ENCODE measurements at regions not wholly inside any gene's neighbourhood (a gene's known extent, or its start where the extent isn't known, plus 50 kb on each side); places are given as distances from the start of the nearest gene placed in this dataset.
"Not testable (repeated sequence)": the region's sequence is repeated elsewhere in the genome, so short reads cannot be mapped to it uniquely, and the experiment has no call there.

- no peak overlapping the region for H3K9ac ChIP-seq (ENCODE audit: low read length in 2 of 2)
- H3K36me3 ChIP-seq (ENCODE audit: control insufficient read depth in 2 of 2, insufficient read depth in 2 of 2, low read length in 2 of 2), result no peaks in the 10 kb centered on the region
- no peak overlapping the region for H3K27ac ChIP-seq (ENCODE audit: low read length)
- no peaks in the 10 kb centered on the region for H3K4me1 ChIP-seq (ENCODE audit: control insufficient read depth, insufficient read depth, low read length)
- no peak overlapping the region for H3K4me3 ChIP-seq (ENCODE audit: low read length in 2 of 2)
- H3K27me3 ChIP-seq (ENCODE audit: control insufficient read depth in 1 of 2, insufficient read depth in 2 of 2, low read length in 2 of 2), result no peaks in the 10 kb centered on the region
- H3K9me3 ChIP-seq (ENCODE audit: control insufficient read depth in 2 of 2, low read length in 2 of 2), result no peaks in the 10 kb centered on the region
Observed at GRCh38 chr14:25837551-25837965, 760.3 kb downstream of the NOVA1 start.

- no peaks in the 10 kb centered on the region for H3K36me3 ChIP-seq (ENCODE audit: control insufficient read depth in 2 of 2, insufficient read depth in 2 of 2, low read length in 2 of 2)
Observed at GRCh38 chr14:25836636-25837035, 761.2 kb downstream of the NOVA1 start.

GRCh38 chr14:25833341-25834126, 764.3 kb downstream of the NOVA1 start:
- H3K4me3 ChIP-seq (ENCODE audit: low read length in 2 of 2), result no peak overlapping the region
- H3K9ac ChIP-seq (ENCODE audit: low read length in 2 of 2), result no peak overlapping the region

More at GRCh38 chr14:25836636-25837035, 761.2 kb downstream of the NOVA1 start:
- no peak overlapping the region for H3K4me3 ChIP-seq (ENCODE audit: low read length in 2 of 2)
- no peaks in the 10 kb centered on the region for H3K4me1 ChIP-seq (ENCODE audit: control insufficient read depth, insufficient read depth, low read length)
- H3K9ac ChIP-seq (ENCODE audit: low read length in 2 of 2), result no peak overlapping the region
- H3K9me3 ChIP-seq (ENCODE audit: control insufficient read depth in 2 of 2, low read length in 2 of 2), result no peaks in the 10 kb centered on the region
- no peak overlapping the region for H3K27ac ChIP-seq (ENCODE audit: low read length)
- H3K27me3 ChIP-seq (ENCODE audit: control insufficient read depth in 1 of 2, insufficient read depth in 2 of 2, low read length in 2 of 2), result no peaks in the 10 kb centered on the region

GRCh38 chr14:25832585-25832984, 765.2 kb downstream of the NOVA1 start:
- Histone ChIP-seq H3K27me3 (ENCODE audit: control insufficient read depth in 1 of 2, insufficient read depth in 2 of 2, low read length in 2 of 2) (no peaks in the 10 kb centered on the region), H3K9ac (ENCODE audit: low read length in 2 of 2) (no peak overlapping the region), H3K4me3 (ENCODE audit: low read length in 2 of 2) (no peak overlapping the region), H3K27ac (ENCODE audit: low read length) (no peak overlapping the region), H3K9me3 (ENCODE audit: control insufficient read depth in 2 of 2, low read length in 2 of 2) (no peaks in the 10 kb centered on the region), H3K4me1 (ENCODE audit: control insufficient read depth, insufficient read depth, low read length) (no peaks in the 10 kb centered on the region), H3K36me3 (ENCODE audit: control insufficient read depth in 2 of 2, insufficient read depth in 2 of 2, low read length in 2 of 2) (no peaks in the 10 kb centered on the region)

More at GRCh38 chr14:25833341-25834126, 764.3 kb downstream of the NOVA1 start:
- Histone ChIP-seq H3K27me3 (ENCODE audit: control insufficient read depth in 1 of 2, insufficient read depth in 2 of 2, low read length in 2 of 2) (no peaks in the 10 kb centered on the region), H3K9me3 (ENCODE audit: control insufficient read depth in 2 of 2, low read length in 2 of 2) (no peaks in the 10 kb centered on the region), H3K4me1 (ENCODE audit: control insufficient read depth, insufficient read depth, low read length) (no peaks in the 10 kb centered on the region), H3K36me3 (ENCODE audit: control insufficient read depth in 2 of 2, insufficient read depth in 2 of 2, low read length in 2 of 2) (no peaks in the 10 kb centered on the region), H3K27ac (ENCODE audit: low read length) (no peak overlapping the region)

DNA sequence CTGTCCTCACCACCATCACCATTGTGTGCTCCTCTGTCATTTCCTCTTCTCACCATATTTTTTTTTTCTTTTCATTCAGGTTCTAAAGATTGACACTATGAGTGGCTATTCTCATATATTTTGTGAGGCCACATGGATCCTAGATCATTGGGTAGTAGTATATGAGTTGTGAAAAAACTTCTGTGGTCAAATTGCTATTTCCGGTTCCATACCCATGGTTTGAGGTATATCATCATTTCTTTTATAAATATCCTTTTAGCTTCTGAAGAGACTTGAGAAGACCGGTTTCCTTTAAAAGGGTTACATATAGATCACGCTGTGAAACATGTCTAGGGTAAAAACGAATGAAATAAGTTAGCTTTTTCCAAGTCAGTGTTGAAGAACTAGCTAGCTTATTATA, 769.3 kb downstream of the NOVA1 start:
- Histone ChIP-seq H3K9me3 (ENCODE audit: control insufficient read depth in 2 of 2, low read length in 2 of 2) (no peaks in the 10 kb centered on the region), H3K27me3 (ENCODE audit: control insufficient read depth in 1 of 2, insufficient read depth in 2 of 2, low read length in 2 of 2) (no peaks in the 10 kb centered on the region), H3K9ac (ENCODE audit: low read length in 2 of 2) (no peak overlapping the region), H3K36me3 (ENCODE audit: control insufficient read depth in 2 of 2, insufficient read depth in 2 of 2, low read length in 2 of 2) (no peaks in the 10 kb centered on the region), H3K4me1 (ENCODE audit: control insufficient read depth, insufficient read depth, low read length) (no peaks in the 10 kb centered on the region), H3K27ac (ENCODE audit: low read length) (no peak overlapping the region), H3K4me3 (ENCODE audit: low read length in 2 of 2) (no peak overlapping the region)

DNA sequence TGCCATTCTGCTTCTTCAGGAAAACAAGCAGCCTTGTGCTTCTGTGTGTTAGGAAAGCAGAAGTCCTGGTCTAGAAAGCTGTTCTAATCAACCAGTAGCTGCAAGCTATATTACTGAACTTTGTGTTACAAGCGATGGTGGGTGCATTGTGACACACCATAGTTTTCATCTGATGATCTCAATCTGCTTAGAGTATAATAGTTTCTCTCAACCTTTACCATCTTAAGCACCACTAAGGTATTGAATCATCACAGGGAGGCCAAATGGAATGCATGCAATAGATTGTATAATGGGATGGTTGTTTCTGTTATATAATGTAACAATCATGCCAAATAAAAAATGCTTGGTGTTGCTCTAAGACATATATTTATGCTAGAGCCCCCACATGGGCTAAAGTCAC, 771.7 kb downstream of the NOVA1 start:
- H3K9ac ChIP-seq (ENCODE audit: low read length in 2 of 2), result no peak overlapping the region
- H3K4me3 ChIP-seq (ENCODE audit: low read length in 2 of 2), result no peak overlapping the region
- H3K27me3 ChIP-seq (ENCODE audit: control insufficient read depth in 1 of 2, insufficient read depth in 2 of 2, low read length in 2 of 2), result no peaks in the 10 kb centered on the region
- H3K36me3 ChIP-seq (ENCODE audit: control insufficient read depth in 2 of 2, insufficient read depth in 2 of 2, low read length in 2 of 2), result no peaks in the 10 kb centered on the region
- H3K27ac ChIP-seq (ENCODE audit: low read length), result no peak overlapping the region
- H3K4me1 ChIP-seq (ENCODE audit: control insufficient read depth, insufficient read depth, low read length), result no peaks in the 10 kb centered on the region
- H3K9me3 ChIP-seq (ENCODE audit: control insufficient read depth in 2 of 2, low read length in 2 of 2), result no peaks in the 10 kb centered on the region

DNA sequence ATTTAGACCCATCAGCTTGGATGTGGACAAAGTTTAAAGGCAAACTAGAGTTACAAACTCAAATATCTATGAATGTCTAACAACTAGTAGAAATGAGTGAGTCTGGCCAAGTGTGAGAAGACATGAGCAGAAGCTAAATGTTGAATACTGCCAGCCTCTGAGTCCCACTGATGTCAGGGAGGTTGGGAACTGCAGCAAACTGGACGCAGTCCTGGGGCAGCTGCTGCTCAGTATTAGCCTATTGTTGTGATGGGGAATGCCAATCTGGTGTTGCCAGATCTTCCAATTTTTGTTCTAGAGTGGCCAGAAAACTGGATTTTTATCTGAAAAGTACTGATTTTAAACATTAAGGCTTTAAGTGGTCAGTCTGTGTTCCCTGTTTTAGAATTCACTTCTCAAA, 770.4 kb upstream of the STXBP6 start:
- H3K27me3 ChIP-seq (ENCODE audit: control insufficient read depth in 1 of 2, insufficient read depth in 2 of 2, low read length in 2 of 2), result no peaks in the 10 kb centered on the region
- no peaks in the 10 kb centered on the region for H3K4me1 ChIP-seq (ENCODE audit: control insufficient read depth, insufficient read depth, low read length)
- H3K9me3 ChIP-seq (ENCODE audit: control insufficient read depth in 2 of 2, low read length in 2 of 2), result no peaks in the 10 kb centered on the region
- H3K4me3 ChIP-seq (ENCODE audit: low read length in 2 of 2), result no peak overlapping the region
- no peak overlapping the region for H3K9ac ChIP-seq (ENCODE audit: low read length in 2 of 2)
- H3K27ac ChIP-seq (ENCODE audit: low read length), result no peak overlapping the region
- no peaks in the 10 kb centered on the region for H3K36me3 ChIP-seq (ENCODE audit: control insufficient read depth in 2 of 2, insufficient read depth in 2 of 2, low read length in 2 of 2)

DNA sequence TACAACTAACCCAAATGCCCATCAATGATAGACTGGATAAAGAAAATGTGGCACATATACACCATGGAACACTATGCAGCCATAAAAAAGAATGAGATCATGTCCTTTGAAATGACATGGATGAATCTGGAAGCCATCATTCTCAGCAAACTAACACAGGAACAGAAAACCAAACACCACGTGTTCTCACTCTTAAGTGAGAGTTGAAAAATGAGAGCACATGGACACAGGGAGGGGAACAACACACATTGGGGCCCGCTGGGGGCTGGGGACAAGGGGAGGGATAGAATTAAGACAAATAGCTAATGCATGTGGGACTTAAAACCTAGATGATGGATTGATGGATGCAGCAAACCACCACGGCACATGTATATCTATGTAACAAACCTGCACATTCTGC, 764.7 kb upstream of the STXBP6 start:
- H3K36me3 ChIP-seq (ENCODE audit: control insufficient read depth in 2 of 2, insufficient read depth in 2 of 2, low read length in 2 of 2); H3K4me1 ChIP-seq (ENCODE audit: control insufficient read depth, insufficient read depth, low read length); H3K4me3 ChIP-seq (ENCODE audit: low read length in 2 of 2); H3K27me3 ChIP-seq (ENCODE audit: control insufficient read depth in 1 of 2, insufficient read depth in 2 of 2, low read length in 2 of 2); H3K9me3 ChIP-seq (ENCODE audit: control insufficient read depth in 2 of 2, low read length in 2 of 2); H3K27ac ChIP-seq (ENCODE audit: low read length); H3K9ac ChIP-seq (ENCODE audit: low read length in 2 of 2): not testable (repeated sequence)

DNA sequence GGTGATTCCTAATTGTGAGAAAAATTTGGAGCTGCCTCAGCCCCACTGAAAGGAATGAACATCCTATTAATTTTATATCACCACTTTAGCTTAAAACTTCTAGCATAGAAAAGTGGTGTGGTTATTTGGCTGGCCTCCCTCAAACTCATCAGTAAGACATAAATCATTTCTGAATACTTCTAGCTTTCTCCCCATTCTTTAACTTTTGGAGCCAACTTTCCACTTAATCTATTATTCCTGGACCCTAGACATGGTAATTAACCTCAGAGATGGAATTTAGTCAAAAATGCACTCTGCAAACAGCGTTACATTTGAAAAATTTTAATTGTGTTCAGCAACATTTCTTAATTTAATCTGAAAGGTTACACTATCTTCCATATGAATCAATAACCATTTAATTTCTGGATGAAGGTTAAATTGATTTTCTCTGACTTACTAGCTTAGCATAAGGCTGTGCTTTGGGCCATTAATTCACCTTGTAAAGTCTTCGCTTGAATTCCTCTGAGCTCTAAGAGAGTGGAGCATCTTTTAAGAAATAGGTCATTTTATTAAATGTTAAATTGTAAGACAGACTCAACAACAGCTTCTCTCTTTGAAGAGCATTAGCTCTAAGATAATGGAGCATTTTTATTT, 753.6 kb upstream of the STXBP6 start:
- Histone ChIP-seq H3K4me3 (ENCODE audit: low read length in 2 of 2) (no peak overlapping the region), H3K27me3 (ENCODE audit: control insufficient read depth in 1 of 2, insufficient read depth in 2 of 2, low read length in 2 of 2) (no peaks in the 10 kb centered on the region), H3K4me1 (ENCODE audit: control insufficient read depth, insufficient read depth, low read length) (no peaks in the 10 kb centered on the region), H3K9ac (ENCODE audit: low read length in 2 of 2) (no peak overlapping the region), H3K27ac (ENCODE audit: low read length) (no peak overlapping the region), H3K9me3 (ENCODE audit: control insufficient read depth in 2 of 2, low read length in 2 of 2) (no peaks in the 10 kb centered on the region), H3K36me3 (ENCODE audit: control insufficient read depth in 2 of 2, insufficient read depth in 2 of 2, low read length in 2 of 2) (no peaks in the 10 kb centered on the region)

DNA sequence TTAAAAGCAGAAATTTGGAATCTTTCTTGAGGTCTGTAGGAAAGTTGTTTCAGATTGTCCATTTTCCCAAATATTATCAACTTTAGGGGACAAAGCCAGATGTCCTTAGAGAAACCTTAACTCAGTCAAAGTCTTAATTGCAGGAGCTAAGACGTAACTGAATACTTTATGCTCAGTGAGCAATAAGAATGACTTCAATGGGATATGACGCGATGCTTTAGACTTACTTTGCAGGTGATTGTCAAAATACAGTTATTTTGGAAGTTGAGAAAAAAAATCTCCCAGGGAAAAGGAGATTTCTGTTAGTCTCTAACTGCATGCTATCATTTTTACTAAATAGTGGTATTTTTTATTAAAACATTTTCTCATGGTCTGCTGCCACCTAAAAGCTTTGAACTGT, 750.9 kb upstream of the STXBP6 start:
- Histone ChIP-seq H3K4me3 (ENCODE audit: low read length in 2 of 2) (no peak overlapping the region), H3K4me1 (ENCODE audit: control insufficient read depth, insufficient read depth, low read length) (no peaks in the 10 kb centered on the region), H3K27ac (ENCODE audit: low read length) (no peak overlapping the region), H3K36me3 (ENCODE audit: control insufficient read depth in 2 of 2, insufficient read depth in 2 of 2, low read length in 2 of 2) (no peaks in the 10 kb centered on the region), H3K27me3 (ENCODE audit: control insufficient read depth in 1 of 2, insufficient read depth in 2 of 2, low read length in 2 of 2) (no peaks in the 10 kb centered on the region), H3K9me3 (ENCODE audit: control insufficient read depth in 2 of 2, low read length in 2 of 2) (no peaks in the 10 kb centered on the region), H3K9ac (ENCODE audit: low read length in 2 of 2) (no peak overlapping the region)

DNA sequence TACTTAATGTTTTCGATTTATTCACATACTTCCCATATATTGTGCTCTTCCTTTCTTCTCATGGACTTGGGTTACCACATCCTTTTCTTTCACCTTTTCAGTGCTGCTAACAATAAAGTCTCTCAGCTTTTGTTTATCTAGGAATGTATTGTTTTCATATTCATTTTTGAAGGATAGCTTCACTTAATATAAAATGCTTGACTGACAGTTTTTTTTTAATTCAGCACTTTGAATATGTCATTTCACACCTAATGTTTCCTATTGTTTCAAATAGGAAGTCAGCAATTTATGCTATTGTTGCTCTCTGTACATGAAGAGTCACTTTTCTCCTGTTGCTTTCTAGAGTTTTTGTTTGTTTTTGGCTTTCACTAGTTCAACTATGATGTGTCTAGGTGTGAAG, 738.3 kb upstream of the STXBP6 start:
- H3K4me1 ChIP-seq (ENCODE audit: control insufficient read depth, insufficient read depth, low read length), result no peaks in the 10 kb centered on the region
- H3K36me3 ChIP-seq (ENCODE audit: control insufficient read depth in 2 of 2, insufficient read depth in 2 of 2, low read length in 2 of 2), result no peaks in the 10 kb centered on the region
- H3K4me3 ChIP-seq (ENCODE audit: low read length in 2 of 2), result no peak overlapping the region
- H3K27me3 ChIP-seq (ENCODE audit: control insufficient read depth in 1 of 2, insufficient read depth in 2 of 2, low read length in 2 of 2), result no peaks in the 10 kb centered on the region
- H3K9ac ChIP-seq (ENCODE audit: low read length in 2 of 2), result no peak overlapping the region
- no peaks in the 10 kb centered on the region for H3K9me3 ChIP-seq (ENCODE audit: control insufficient read depth in 2 of 2, low read length in 2 of 2)
- no peak overlapping the region for H3K27ac ChIP-seq (ENCODE audit: low read length)

All from stomach smooth muscle (tissue), 2 donors.